B cell (primary cell): ENCODE measurements at regions not wholly inside any gene's neighbourhood (a gene's known extent, or its start where the extent isn't known, plus 50 kb on each side); places are given as distances from the start of the nearest gene placed in this dataset.

Experiments used
- ATAC-seq: fragments of 200-7000 bp; cut with Tn5 transposase; one replicate; pipeline ENCODE4 v1.10.0; 2021; ENCODE audit warnings: low read depth, mild to moderate bottlenecking, moderate number of reproducible peaks, moderate library complexity
- CTCF ChIA-PET: fragments of 350-600 bp; sonication (Branson Sonifier 250); formaldehyde crosslinking; loops from one replicate; lab custom pipeline; 2021; ENCODE audit warnings: antibody characterized with exemption, inconsistent platforms; lab: Charles Lee
- POLR2A ChIA-PET: fragments of 350-600 bp; sonication (Branson Sonifier 250); formaldehyde crosslinking; loops from one replicate; lab custom pipeline; 2021; ENCODE audit warnings: antibody characterized with exemption; lab: Charles Lee
- DNase-seq: peaks from one replicate; pipeline ENCODE4 v3.0.0; 2013
- H2AFZ ChIP-seq: 2 replicates; pipeline ENCODE4 v1.6.1; 2012; ENCODE audit warnings: mild to moderate bottlenecking, low read depth, low read length; ENCODE audit not compliant: insufficient read depth, poor library complexity, severe bottlenecking
- H3K27ac ChIP-seq, 2 donors: 1 replicate in 1 of 2; 2 replicates in 1 of 2; pipeline ENCODE4 v1.5.1; 2012 to 2013; ENCODE audit warnings: low read length in 2 of 2, mild to moderate bottlenecking in 2 of 2, moderate library complexity in 1 of 2
- H3K27me3 ChIP-seq, 4 experiments: fragments of 200-600 bp in 1 of 4; sonication (generic) in 1 of 4; replicated peaks in 1 of 4; 1 replicate in 2 of 4; 2 replicates in 2 of 4; pipeline versions ENCODE4 v1.6.1 to v1.7.0; 2013 to 2016; ENCODE audit warnings: low read length in 3 of 4, mild to moderate bottlenecking in 2 of 4, mixed read lengths in 1 of 4, moderate library complexity in 1 of 4; ENCODE audit not compliant: insufficient read depth in 4 of 4, control insufficient read depth in 3 of 4; ENCODE audit errors: control extremely low read depth in 1 of 4
- H3K36me3 ChIP-seq, 2 experiments: replicated peaks in 1 of 2; 1 replicate in 1 of 2; 2 replicates in 1 of 2; pipeline versions ENCODE4 v1.6.1 to v1.7.1; 2013; ENCODE audit warnings: low read length in 1 of 2; ENCODE audit not compliant: insufficient read depth in 2 of 2, control insufficient read depth in 1 of 2; ENCODE audit errors: control extremely low read depth in 1 of 2, extremely low read depth in 1 of 2
- H3K4me1 ChIP-seq, 2 donors: fragments of 200-600 bp in 1 of 2; sonication (generic) in 1 of 2; 1 replicate in 1 of 2; 2 replicates in 1 of 2; pipeline versions ENCODE4 v1.5.1 to v1.6.1; 2013 to 2017; ENCODE audit warnings: low read length in 2 of 2; ENCODE audit not compliant: control insufficient read depth in 2 of 2, insufficient read depth in 2 of 2
- H3K4me2 ChIP-seq: replicated peaks from 2 replicates; pipeline ENCODE3; 2012; ENCODE audit warnings: mild to moderate bottlenecking, low read depth, low read length; ENCODE audit not compliant: poor library complexity, severe bottlenecking
- H3K4me3 ChIP-seq, 5 experiments: fragments of 200-600 bp in 1 of 5; sonication (generic) in 1 of 5; 1 replicate in 3 of 5; 2 replicates in 2 of 5; pipeline versions ENCODE4 v1.5.1 to v1.7.0; 2011 to 2016; ENCODE audit warnings: low read length in 4 of 5, mild to moderate bottlenecking in 4 of 5, low read depth in 2 of 5, control low read depth in 1 of 5, moderate library complexity in 1 of 5; ENCODE audit not compliant: insufficient read depth in 1 of 5; ENCODE audit errors: control extremely low read depth in 1 of 5, extremely low read depth in 1 of 5
- H3K79me2 ChIP-seq: fragments of 200-600 bp; sonication (generic); one replicate; pipeline ENCODE4 v1.6.0; 2016; ENCODE audit warnings: low read length; ENCODE audit not compliant: control insufficient read depth, insufficient read depth
- H3K9ac ChIP-seq: fragments of 200-600 bp; sonication (generic); 2 replicates; pipeline ENCODE4 v1.6.1; 2017; ENCODE audit warnings: mild to moderate bottlenecking, low read length, moderate library complexity
- H3K9me3 ChIP-seq, 3 donors: one replicate each; pipeline versions ENCODE4 v1.6.1 to v1.7.1; 2013; ENCODE audit warnings: low read length in 2 of 3; ENCODE audit not compliant: control insufficient read depth in 2 of 3, insufficient read depth in 1 of 3; ENCODE audit errors: control extremely low read depth in 1 of 3
- H4K20me1 ChIP-seq: 2 replicates; pipeline ENCODE4 v1.6.0; 2012; ENCODE audit warnings: mild to moderate bottlenecking, low read length; ENCODE audit not compliant: insufficient read depth, control insufficient read depth, poor library complexity, severe bottlenecking
- H3K27ac Mint-ChIP-seq: one replicate; pipeline ENCODE4 v1.8.0; 2021; ENCODE audit warnings: mixed read lengths
- H3K27me3 Mint-ChIP-seq: one replicate; pipeline ENCODE4 v1.8.0; 2021; ENCODE audit warnings: mixed read lengths
- H3K4me1 Mint-ChIP-seq: one replicate; pipeline ENCODE4 v1.8.0; 2021; ENCODE audit warnings: mixed read lengths
- H3K4me3 Mint-ChIP-seq: one replicate; pipeline ENCODE4 v1.8.0; 2021; ENCODE audit warnings: mixed read lengths
- H3K9me3 Mint-ChIP-seq: one replicate; pipeline ENCODE4 v1.8.0; 2022; ENCODE audit warnings: mixed read lengths; ENCODE audit not compliant: insufficient read depth
- CTCF ChIP-seq: fragments of 200-600 bp; IDR thresholded peaks from one replicate; pipeline ENCODE4 v1.8.0; 2022; ENCODE audit warnings: antibody characterized with exemption, mild to moderate bottlenecking
- EZH2 ChIP-seq: IDR thresholded peaks from 2 replicates; pipeline ENCODE4 v1.6.1; 2012; ENCODE audit warnings: borderline replicate concordance, low read depth, mild to moderate bottlenecking, moderate library complexity, low read length; ENCODE audit not compliant: insufficient read depth, poor library complexity, severe bottlenecking
- WGBS: methylation state at CpG from one replicate; pipeline ENCODE4 v1.1.5; 2013; ENCODE audit warnings: missing lambda C conversion rate; ENCODE audit not compliant: insufficient coverage; 5-methylcytosine and 5-hydroxymethylcytosine counted together
- intact Hi-C: fragments of 100-400 bp; cut with micrococcal nuclease; formaldehyde crosslinking; loops from one replicate; pipeline ENCODE4 v1.10.0; 2022

DNA sequence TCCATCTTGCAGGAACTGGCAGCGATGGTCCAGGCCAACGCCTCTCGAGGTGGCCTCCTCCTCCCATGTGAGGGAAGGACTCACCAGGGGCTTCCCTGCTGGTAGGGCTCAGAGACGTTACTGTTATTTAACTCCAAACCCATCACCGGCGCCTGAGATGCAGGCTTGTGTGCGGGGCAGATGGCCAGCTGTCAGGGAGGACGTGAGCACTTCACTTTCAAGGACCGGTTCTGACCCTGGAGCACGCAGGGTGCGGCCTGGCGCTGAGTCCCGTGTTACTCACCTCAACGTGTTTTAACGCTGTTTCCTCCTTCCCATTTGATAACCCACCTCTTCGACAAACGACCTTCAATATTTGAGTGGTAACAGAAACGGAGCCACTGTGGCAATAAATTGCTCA lies 350.2 kb downstream of the ZNF516 start:
- ChIA-PET CTCF (no interaction called here), POLR2A (no interaction called here)
- Histone ChIP-seq H4K20me1 (no peaks in the 10 kb centered on the region), H3K4me2 (no peak overlapping the region), H3K27me3 (no peaks in the 10 kb centered on the region), H3K4me3 (no peak overlapping the region), H3K4me1 (no peaks in the 10 kb centered on the region), H3K9ac (no peak overlapping the region), H2AFZ (no peak overlapping the region), H3K9me3 (peaks cover 0 to 12% (median 0%) of the 10 kb centered on the region in 3 donors), H3K27ac (no peak overlapping the region), H3K36me3 (no peaks in the 10 kb centered on the region), H3K79me2 (no peaks in the 10 kb centered on the region)
- intact Hi-C loops = no loop called here
- Mint-ChIP-seq H3K27me3 (no peaks in the 10 kb centered on the region), H3K4me1 (no peaks in the 10 kb centered on the region), H3K27ac (no peak overlapping the region), H3K4me3 (no peak overlapping the region), H3K9me3 (peaks cover 3% of the 10 kb centered on the region)
- DNase-seq (no peak), ATAC-seq (no peak)
- TF ChIP-seq EZH2 (no peak), CTCF (no peak)
- WGBS = 85% methylated on average over 14 of the region's 18 CpGs

DNA sequence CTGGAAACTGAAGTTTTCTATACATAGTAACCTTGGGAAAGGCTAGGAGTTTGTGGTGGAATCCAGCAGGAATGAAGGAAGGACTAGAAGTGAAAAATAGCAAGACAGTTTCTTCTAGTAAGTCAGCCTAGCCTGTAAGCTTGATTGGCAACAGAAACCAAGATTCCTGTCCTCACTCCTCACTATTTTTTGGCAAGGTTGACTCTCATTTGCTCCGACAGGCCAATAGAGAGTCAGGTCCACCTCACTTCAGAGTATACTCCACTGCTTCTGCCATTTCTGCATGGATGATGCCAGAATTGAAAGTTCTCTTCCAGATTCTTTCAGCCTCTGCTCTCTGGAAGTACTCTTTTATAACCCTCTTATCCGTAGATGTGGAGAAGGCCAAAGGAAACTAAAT lies 352.4 kb downstream of the ZNF516 start:
- CTCF ChIA-PET = no interaction called here

More for the DNA sequence above, 352.4 kb downstream of the ZNF516 start:
- Histone ChIP-seq H3K9me3 (peaks cover 0 to 3% (median 0%) of the 10 kb centered on the region in 3 donors), H3K27me3 (no peaks in the 10 kb centered on the region), H3K79me2 (no peaks in the 10 kb centered on the region), H3K4me3 (no peak overlapping the region), H3K27ac (no peak overlapping the region), H3K4me2 (no peak overlapping the region), H4K20me1 (no peaks in the 10 kb centered on the region), H3K4me1 (no peaks in the 10 kb centered on the region), H3K9ac (no peak overlapping the region), H2AFZ (no peak overlapping the region), H3K36me3 (no peaks in the 10 kb centered on the region)
- WGBS = 83% methylated on average over 1 of the region's 2 CpGs
- TF ChIP-seq CTCF = no peak
- no peak for TF ChIP-seq EZH2
- Mint-ChIP-seq H3K27ac (no peak overlapping the region), H3K27me3 (no peaks in the 10 kb centered on the region), H3K4me1 (no peaks in the 10 kb centered on the region), H3K4me3 (no peak overlapping the region), H3K9me3 (peaks cover 1% of the 10 kb centered on the region)
- intact Hi-C loops = no loop called here
- no peak for ATAC-seq
- POLR2A ChIA-PET = no interaction called here
- DNase-seq = no peak
